ENCODE measurements at regions not wholly inside any gene's neighbourhood (a gene's known extent, or its start where the extent isn't known, plus 50 kb on each side); places are given as distances from the start of the nearest gene placed in this dataset.

- no peak for DNase-seq (ENCODE audit: low read depth)
- TF ChIP-seq, protein P1, sequence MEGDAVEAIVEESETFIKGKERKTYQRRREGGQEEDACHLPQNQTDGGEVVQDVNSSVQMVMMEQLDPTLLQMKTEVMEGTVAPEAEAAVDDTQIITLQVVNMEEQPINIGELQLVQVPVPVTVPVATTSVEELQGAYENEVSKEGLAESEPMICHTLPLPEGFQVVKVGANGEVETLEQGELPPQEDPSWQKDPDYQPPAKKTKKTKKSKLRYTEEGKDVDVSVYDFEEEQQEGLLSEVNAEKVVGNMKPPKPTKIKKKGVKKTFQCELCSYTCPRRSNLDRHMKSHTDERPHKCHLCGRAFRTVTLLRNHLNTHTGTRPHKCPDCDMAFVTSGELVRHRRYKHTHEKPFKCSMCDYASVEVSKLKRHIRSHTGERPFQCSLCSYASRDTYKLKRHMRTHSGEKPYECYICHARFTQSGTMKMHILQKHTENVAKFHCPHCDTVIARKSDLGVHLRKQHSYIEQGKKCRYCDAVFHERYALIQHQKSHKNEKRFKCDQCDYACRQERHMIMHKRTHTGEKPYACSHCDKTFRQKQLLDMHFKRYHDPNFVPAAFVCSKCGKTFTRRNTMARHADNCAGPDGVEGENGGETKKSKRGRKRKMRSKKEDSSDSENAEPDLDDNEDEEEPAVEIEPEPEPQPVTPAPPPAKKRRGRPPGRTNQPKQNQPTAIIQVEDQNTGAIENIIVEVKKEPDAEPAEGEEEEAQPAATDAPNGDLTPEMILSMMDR (conservative IDR thresholded peaks at IDR 0.05; ENCODE audit: low read depth, low read length), result no peak
These were observed 246.6 kb upstream of the GHITM start for GRCh38 chr10:83892737-83893136.

DNA sequence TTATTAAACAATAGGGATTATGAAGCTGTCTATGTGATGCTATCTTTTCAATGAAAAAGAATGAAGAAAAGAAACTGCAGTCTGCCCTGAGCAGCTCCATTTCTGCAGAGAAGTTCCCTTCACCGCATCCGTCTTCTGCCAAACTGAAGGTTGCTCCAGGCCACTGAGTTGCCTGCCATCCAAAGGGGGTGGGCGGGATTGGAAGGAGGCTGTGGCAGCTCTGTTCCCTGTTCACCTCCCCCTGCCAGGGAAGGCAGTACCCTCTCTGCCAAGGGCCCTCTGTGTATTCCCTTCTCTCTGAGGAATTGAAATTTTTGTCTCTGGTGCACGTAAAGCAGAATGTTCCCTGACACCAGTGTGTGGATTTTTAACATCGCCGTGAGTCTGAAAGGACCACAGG lies 243.1 kb upstream of the GHITM start:
- DNase-seq (ENCODE audit: low read depth), result no peak
- H3K4me3 ChIP-seq (ENCODE audit: low read depth, low read length), result no peak overlapping the region
- TF ChIP-seq, protein P1 (conservative IDR thresholded peaks at IDR 0.05; ENCODE audit: low read depth, low read length), result no peak

More at GRCh38 chr10:83892737-83893136, 246.6 kb upstream of the GHITM start:
- no peak overlapping the region for H3K4me3 ChIP-seq (ENCODE audit: low read depth, low read length)

GRCh38 chr10:83897626-83898025 lies 241.7 kb upstream of the GHITM start:
- H3K4me3 ChIP-seq (ENCODE audit: low read depth, low read length), result no peak overlapping the region
- DNase-seq (ENCODE audit: low read depth), result no peak
- TF ChIP-seq, protein P1 (conservative IDR thresholded peaks at IDR 0.05; ENCODE audit: low read depth, low read length), result no peak

GRCh38 chr10:83908506-83908905 lies 230.8 kb upstream of the GHITM start:
- DNase-seq (ENCODE audit: low read depth), result no peak
- TF ChIP-seq, protein P1 (conservative IDR thresholded peaks at IDR 0.05; ENCODE audit: low read depth, low read length), result no peak
- H3K4me3 ChIP-seq (ENCODE audit: low read depth, low read length), result no peak overlapping the region

DNA sequence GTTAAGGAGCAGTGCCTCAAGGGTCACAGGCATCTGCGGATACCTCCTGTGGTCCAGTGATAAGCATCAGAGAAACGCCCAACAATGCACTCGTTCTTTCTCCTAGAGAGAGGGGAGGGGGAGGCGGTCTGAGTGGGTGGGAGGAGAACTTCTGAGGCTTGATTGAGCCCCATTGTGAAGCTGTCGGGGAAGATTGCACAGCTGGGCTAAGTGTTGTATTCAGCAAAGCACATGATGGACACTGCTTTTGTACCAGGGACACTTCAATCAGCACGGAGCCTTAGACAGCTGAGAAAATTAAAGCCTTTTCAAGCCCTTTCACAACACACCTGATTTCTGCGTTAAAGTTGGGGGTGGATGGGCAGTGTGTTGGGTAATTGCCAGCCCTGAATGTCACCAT lies 230.3 kb upstream of the GHITM start:
- DNase-seq (ENCODE audit: low read depth), result no peak
- TF ChIP-seq, protein P1 (conservative IDR thresholded peaks at IDR 0.05; ENCODE audit: low read depth, low read length), result no peak
- H3K4me3 ChIP-seq (ENCODE audit: low read depth, low read length), result no peak overlapping the region

DNA sequence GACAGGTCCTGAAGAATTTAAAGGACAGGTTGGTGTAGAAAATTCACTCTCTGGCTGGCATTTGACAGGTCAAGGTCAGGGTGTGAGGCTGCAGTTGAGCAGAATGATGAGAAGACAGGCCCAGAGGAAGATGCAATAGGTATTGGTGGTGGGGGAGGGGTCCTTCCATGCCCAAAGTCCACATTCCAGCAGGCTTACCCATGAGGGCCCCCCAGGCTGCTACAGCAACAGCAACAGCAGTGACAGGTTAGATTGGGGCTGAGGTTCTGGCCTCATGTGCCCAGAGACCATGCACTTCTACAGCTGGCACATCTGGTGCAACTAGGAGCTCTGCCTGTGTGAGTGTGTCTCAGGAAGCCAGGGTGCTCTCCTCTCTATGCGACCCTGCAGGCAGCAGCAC lies 223.5 kb upstream of the GHITM start:
- TF ChIP-seq, protein P1 (conservative IDR thresholded peaks at IDR 0.05; ENCODE audit: low read depth, low read length), result no peak
- DNase-seq (ENCODE audit: low read depth), result no peak
- H3K4me3 ChIP-seq (ENCODE audit: low read depth, low read length), result no peak overlapping the region
